ENCODE measurements at regions not wholly inside any gene's neighbourhood (a gene's known extent, or its start where the extent isn't known, plus 50 kb on each side); places are given as distances from the start of the nearest gene placed in this dataset.
"Not testable (repeated sequence)": the region's sequence is repeated elsewhere in the genome, so short reads cannot be mapped to it uniquely, and the experiment has no call there.

DNA sequence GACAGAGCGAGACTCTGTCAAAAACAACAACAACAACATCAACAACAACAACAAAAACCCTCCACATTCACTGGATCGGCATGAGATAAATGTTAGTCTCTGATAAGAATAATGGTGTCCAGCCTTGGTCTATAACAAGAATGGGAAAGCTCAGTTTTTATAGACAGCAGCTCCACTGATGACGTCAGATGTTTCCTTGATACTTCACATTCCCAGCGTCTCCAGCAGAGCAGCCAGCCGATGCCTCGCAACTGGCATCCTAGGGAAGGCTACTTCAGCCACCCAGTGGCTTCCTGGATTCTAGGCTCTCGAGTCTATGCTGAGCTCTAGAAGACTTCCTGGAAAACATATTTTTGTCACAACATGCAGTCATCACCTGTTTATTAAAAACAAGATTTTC, 271.4 kb upstream of the SMIM21 start:
- Histone ChIP-seq H3K9me3 (no peaks in the 10 kb centered on the region), H3K4me3 (no peak overlapping the region), H3K27me3 (ENCODE audit: low read depth) (no peaks in the 10 kb centered on the region), H3K4me1 (no peaks in the 10 kb centered on the region), H3K27ac (no peak overlapping the region), H3K36me3 (no peaks in the 10 kb centered on the region)
- DNase-seq, result no peak
- no peak for ATAC-seq
- TF ChIP-seq, protein P1, sequence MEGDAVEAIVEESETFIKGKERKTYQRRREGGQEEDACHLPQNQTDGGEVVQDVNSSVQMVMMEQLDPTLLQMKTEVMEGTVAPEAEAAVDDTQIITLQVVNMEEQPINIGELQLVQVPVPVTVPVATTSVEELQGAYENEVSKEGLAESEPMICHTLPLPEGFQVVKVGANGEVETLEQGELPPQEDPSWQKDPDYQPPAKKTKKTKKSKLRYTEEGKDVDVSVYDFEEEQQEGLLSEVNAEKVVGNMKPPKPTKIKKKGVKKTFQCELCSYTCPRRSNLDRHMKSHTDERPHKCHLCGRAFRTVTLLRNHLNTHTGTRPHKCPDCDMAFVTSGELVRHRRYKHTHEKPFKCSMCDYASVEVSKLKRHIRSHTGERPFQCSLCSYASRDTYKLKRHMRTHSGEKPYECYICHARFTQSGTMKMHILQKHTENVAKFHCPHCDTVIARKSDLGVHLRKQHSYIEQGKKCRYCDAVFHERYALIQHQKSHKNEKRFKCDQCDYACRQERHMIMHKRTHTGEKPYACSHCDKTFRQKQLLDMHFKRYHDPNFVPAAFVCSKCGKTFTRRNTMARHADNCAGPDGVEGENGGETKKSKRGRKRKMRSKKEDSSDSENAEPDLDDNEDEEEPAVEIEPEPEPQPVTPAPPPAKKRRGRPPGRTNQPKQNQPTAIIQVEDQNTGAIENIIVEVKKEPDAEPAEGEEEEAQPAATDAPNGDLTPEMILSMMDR (IDR thresholded peaks at IDR 0.05), result no peak
- intact Hi-C loops (cut with DNase I), result no loop called here

GRCh38 chr18:75697493-75697892, 270.0 kb upstream of the SMIM21 start:
- H3K4me3 ChIP-seq, result no peak overlapping the region
- no peaks in the 10 kb centered on the region for H3K36me3 ChIP-seq
- no peak overlapping the region for H3K27ac ChIP-seq
- H3K9me3 ChIP-seq, result no peaks in the 10 kb centered on the region
- intact Hi-C loops (cut with DNase I), result no loop called here
- TF ChIP-seq, protein P1 (IDR thresholded peaks at IDR 0.05), result no peak
- DNase-seq, result no peak
- no peaks in the 10 kb centered on the region for H3K27me3 ChIP-seq (ENCODE audit: low read depth)
- no peak for ATAC-seq
- no peaks in the 10 kb centered on the region for H3K4me1 ChIP-seq

DNA sequence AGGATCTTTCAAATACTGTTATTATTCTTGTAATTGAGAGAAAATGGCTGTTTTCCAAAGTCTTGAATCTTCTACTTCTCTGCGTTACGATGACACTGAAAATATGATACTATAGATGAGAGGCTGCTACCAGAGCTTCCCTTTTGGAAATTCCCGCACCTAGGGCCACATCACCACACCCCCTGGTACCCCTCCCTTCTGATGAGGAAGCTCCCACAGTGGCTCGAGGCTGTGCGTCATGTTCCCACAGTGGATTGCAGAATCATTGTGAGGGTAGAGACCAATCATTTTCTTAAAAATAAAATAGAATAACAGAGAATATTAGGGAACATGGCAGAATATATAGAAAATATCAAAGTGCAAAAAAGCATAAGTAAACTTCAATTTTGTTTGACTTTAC, 268.9 kb upstream of the SMIM21 start:
- intact Hi-C loops (cut with DNase I), result no loop called here
- no peak overlapping the region for H3K4me3 ChIP-seq

GRCh38 chr18:75694292-75694691, 266.8 kb upstream of the SMIM21 start:
- intact Hi-C loops (cut with DNase I), result no loop called here
- DNase-seq (no peak), ATAC-seq (no peak)
- Histone ChIP-seq H3K27me3 (ENCODE audit: low read depth) (no peaks in the 10 kb centered on the region), H3K4me3 (no peak overlapping the region), H3K36me3 (no peaks in the 10 kb centered on the region), H3K4me1 (no peaks in the 10 kb centered on the region), H3K9me3 (no peaks in the 10 kb centered on the region), H3K27ac (no peak overlapping the region)
- TF ChIP-seq, protein P1 (IDR thresholded peaks at IDR 0.05), result no peak

More for the DNA sequence above, 268.9 kb upstream of the SMIM21 start:
- no peak for ATAC-seq
- Histone ChIP-seq H3K4me1 (no peaks in the 10 kb centered on the region), H3K9me3 (no peaks in the 10 kb centered on the region), H3K36me3 (no peaks in the 10 kb centered on the region), H3K27ac (no peak overlapping the region), H3K27me3 (ENCODE audit: low read depth) (no peaks in the 10 kb centered on the region)
- TF ChIP-seq, protein P1 (IDR thresholded peaks at IDR 0.05), result no peak
- DNase-seq, result no peak

- H3K9me3 ChIP-seq, result no peaks in the 10 kb centered on the region
- intact Hi-C loops (cut with DNase I), result no loop called here
- ATAC-seq (no peak), DNase-seq (no peak)
- no peaks in the 10 kb centered on the region for H3K36me3 ChIP-seq
- H3K4me1 ChIP-seq, result no peaks in the 10 kb centered on the region
- H3K27ac ChIP-seq, result no peak overlapping the region
- TF ChIP-seq, protein P1 (IDR thresholded peaks at IDR 0.05), result no peak
- H3K27me3 ChIP-seq (ENCODE audit: low read depth), result no peaks in the 10 kb centered on the region
- H3K4me3 ChIP-seq, result no peak overlapping the region
Measured at GRCh38 chr18:75691483-75691882, 264.0 kb upstream of the SMIM21 start.

- H3K9me3 ChIP-seq; intact Hi-C loops (cut with DNase I); ATAC-seq: not testable (repeated sequence)
Measured at GRCh38 chr18:75690283-75690682, 262.8 kb upstream of the SMIM21 start.

More at GRCh38 chr18:75690283-75690682, 262.8 kb upstream of the SMIM21 start:
- H3K27me3 ChIP-seq (ENCODE audit: low read depth); H3K4me3 ChIP-seq; H3K36me3 ChIP-seq; H3K27ac ChIP-seq; DNase-seq; H3K4me1 ChIP-seq: not testable (repeated sequence)

All from lower lobe of right lung (tissue), 2 donors.